GM13977 (cell line): ENCODE measurements at regions not wholly inside any gene's neighbourhood (a gene's known extent, or its start where the extent isn't known, plus 50 kb on each side); places are given as distances from the start of the nearest gene placed in this dataset.
"Not testable (repeated sequence)": the region's sequence is repeated elsewhere in the genome, so short reads cannot be mapped to it uniquely, and the experiment has no call there.

Experiments used
- DNase-seq: peaks from one replicate; pipeline ENCODE4 v3.0.0; 2012; ENCODE audit warnings: low spot score
- in situ Hi-C: fragments of 300-500 bp; cut with MboI; formaldehyde crosslinking; loops from one replicate; pipeline ENCODE4 v1.12.0; 2022; ENCODE audit warnings: low sequenced_read_pairs, low pct_unique_long_range_greater_than_20kb, mixed read lengths, inconsistent platforms; ENCODE audit not compliant: unreplicated experiment
- TF ChIP-seq, protein P1 (sequence below): IDR thresholded peaks from 2 replicates; pipeline ENCODE4 v1.5.1; 2012; ENCODE audit warnings: mild to moderate bottlenecking, control low read depth; ENCODE audit not compliant: insufficient read depth; ENCODE audit errors: extremely low read depth, missing control alignments

GRCh38 chr2:94602466-94602865, 268.8 kb upstream of the TEKT4 start:
- TF ChIP-seq, protein P1, sequence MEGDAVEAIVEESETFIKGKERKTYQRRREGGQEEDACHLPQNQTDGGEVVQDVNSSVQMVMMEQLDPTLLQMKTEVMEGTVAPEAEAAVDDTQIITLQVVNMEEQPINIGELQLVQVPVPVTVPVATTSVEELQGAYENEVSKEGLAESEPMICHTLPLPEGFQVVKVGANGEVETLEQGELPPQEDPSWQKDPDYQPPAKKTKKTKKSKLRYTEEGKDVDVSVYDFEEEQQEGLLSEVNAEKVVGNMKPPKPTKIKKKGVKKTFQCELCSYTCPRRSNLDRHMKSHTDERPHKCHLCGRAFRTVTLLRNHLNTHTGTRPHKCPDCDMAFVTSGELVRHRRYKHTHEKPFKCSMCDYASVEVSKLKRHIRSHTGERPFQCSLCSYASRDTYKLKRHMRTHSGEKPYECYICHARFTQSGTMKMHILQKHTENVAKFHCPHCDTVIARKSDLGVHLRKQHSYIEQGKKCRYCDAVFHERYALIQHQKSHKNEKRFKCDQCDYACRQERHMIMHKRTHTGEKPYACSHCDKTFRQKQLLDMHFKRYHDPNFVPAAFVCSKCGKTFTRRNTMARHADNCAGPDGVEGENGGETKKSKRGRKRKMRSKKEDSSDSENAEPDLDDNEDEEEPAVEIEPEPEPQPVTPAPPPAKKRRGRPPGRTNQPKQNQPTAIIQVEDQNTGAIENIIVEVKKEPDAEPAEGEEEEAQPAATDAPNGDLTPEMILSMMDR, result no peak
- in situ Hi-C loops, result no loop called here
- DNase-seq, result no peak

DNA sequence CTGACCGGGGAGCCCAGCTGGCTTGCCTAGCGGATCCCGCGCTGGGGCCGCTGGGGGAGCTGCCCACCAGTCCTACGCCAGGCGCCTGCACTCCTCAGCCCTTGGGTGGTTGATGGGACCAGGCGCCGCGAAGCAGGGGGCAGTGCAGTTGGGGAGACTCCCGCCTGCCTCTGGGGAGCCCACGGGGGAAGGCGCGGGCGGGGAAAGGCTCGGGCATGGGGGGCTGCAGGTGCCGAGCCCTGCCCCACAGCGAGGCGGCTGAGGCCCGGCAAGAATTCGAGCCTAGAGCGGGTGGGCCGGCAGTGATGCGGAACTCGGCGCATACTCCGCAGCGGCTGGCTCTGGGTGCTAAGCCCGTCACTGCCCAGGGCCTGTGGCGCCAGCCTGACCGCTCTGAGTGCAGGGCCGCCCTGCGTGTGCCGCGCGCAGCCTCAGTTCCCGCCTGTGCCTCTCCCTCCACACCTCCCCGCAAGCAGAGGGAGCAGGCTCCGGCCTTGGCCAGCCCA, 249.1 kb upstream of the TEKT4 start:
- TF ChIP-seq, protein P1, result no peak
- in situ Hi-C loops, result no loop called here
- DNase-seq, result no peak

- in situ Hi-C loops, DNase-seq: not testable (repeated sequence)
These were observed 242.3 kb upstream of the TEKT4 start for GRCh38 chr2:94628953-94629352.

- DNase-seq, in situ Hi-C loops: not testable (repeated sequence)
These were observed 229.8 kb upstream of the TEKT4 start for GRCh38 chr2:94641397-94641796.

DNA sequence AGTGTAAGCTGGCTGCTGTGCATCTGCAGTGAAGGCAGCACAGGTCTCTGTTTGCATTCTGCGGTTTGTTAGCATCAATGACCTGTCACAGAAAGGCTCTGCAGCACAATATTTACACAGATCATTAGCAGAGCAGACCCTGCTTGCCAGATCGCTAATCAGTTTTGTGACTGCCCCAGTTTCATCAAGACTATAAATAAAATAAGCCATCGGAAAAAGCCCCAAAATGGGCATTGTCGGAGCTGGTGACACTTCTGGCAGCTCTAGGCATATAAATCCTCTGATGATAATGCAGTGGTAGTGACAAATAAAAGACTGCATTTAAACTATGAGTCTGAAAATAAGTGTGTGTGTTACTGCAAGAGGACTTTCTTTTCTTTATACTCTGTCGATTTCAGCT, 219.1 kb upstream of the TEKT4 start:
- DNase-seq, in situ Hi-C loops: not testable (repeated sequence)

DNA sequence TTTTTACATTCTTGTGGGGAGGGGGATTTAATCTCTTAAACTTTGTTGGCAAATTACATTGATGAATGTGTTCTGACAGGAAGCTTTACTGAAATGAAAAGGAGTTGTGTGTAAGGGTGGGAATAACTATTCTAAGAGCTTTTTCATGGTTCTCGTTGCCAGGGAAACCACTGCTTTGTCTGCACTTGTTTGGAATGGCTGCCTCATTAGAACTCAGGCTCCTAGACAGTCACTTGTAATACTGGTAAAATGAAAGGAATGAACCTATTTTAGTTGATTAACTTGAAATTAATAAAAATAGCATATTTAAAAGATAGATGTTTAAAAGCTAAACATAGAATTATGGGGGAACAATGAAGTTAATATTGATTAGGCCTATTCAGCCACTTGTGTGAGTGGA, 201.4 kb upstream of the TEKT4 start:
- in situ Hi-C loops, DNase-seq: not testable (repeated sequence)

GRCh38 chr2:94694236-94694635, 177.0 kb upstream of the TEKT4 start:
- DNase-seq, in situ Hi-C loops: not testable (repeated sequence)

DNA sequence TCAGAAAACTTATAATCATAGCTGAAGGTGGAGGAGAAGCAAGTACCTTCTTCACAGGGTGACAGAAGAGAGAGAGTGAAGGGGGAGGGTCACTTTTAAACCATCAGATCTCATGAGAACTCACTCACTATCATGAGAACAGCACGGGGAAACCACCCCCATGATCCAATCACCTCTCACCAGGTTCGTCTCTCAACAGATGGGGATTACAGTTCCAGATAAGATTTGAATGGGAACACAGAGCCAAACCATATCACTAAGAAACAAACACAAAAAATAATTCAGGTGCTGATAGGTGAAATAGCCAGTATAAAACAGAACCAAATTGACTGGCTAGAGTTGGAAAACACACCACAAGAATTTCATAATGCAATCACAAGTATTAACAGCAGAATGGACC, 162.2 kb upstream of the TEKT4 start:
- DNase-seq, in situ Hi-C loops: not testable (repeated sequence)

DNA sequence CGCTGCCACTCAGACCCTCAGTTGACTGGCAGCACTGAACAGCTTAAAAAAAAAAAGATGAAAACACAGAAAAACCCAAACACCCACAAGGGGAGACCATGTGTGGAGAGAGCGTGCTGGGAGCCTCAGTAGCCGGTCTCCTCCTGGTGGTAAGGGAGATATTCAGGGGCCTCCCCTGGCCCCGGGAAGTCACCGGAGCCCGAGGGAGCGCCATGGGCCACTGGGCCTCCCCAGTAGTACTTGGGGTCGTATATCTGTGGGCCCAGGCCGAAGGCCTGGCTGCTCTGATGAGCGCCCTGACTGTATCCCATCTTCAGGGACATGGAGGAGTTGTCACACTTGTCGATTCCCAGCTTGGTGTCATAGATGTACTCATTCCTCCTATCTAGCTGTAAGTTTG, 145.7 kb upstream of the TEKT4 start:
- no peak for DNase-seq
- in situ Hi-C loops, result no loop called here
- TF ChIP-seq, protein P1, result no peak

DNA sequence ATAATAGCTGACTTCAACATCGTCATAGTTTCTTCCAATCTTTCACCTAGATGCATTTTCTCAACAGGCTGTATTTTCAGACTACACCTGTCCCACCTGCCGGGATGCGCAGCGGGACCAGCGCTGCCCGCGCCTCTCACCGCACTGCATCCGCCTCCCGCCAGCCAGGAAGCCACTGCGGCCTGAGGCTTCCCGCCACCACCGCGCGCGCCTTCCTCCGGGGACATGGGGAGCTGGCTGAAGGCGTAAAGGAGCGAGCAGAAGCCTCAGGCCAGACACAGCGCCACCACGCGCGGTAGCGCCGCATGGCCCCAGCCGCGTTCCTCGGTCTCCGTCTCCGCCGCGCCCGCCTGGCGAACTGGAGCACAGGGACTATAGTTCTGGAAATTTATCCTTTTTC, 135.7 kb upstream of the TEKT4 start:
- DNase-seq, in situ Hi-C loops: not testable (repeated sequence)

- DNase-seq, in situ Hi-C loops: not testable (repeated sequence)
These were observed 134.1 kb upstream of the TEKT4 start for GRCh38 chr2:94737145-94737544.

DNA sequence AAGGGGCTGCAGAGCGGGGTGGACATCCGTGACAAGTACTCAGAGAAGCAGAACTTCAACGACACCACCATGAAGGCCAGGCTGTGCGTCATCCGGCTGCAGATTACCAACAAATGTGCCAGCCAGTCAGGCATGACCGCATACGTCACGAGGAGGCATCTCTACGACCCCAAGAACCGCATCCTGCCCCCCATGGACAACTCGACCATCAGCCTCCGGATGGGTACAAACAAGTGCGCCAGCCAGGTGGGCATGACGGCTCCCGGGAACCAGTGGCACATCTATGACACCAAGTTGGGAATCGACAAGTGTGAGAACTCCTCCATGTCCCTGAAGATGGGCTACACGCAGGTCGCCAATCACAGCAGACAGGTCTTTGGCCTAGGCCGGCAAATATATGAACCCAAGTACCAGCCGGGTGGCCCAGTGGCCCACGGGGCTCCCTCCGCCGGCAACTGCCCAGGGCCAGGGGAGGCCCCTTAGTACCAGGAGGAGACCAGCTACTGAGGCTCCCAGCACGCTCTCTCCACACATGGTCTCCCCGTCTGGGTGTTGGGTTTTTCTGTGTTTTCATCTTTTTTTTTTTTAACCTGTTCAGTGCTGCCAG, 133.4 kb upstream of the TEKT4 start:
- DNase-seq, in situ Hi-C loops: not testable (repeated sequence)
